GM21381 (cell line): ENCODE measurements at regions not wholly inside any gene's neighbourhood (a gene's known extent, or its start where the extent isn't known, plus 50 kb on each side); places are given as distances from the start of the nearest gene placed in this dataset.

ENCODE experiments used
- ATAC-seq: cut with Tn5 transposase; IDR thresholded peaks from one replicate; pipeline ENCODE4 v1.9.1; 2021; ENCODE audit warnings: mild to moderate bottlenecking, moderate library complexity; ENCODE audit not compliant: unreplicated experiment

GRCh38 chr18:75638223-75638775 is 210.8 kb upstream of the SMIM21 start:
- ATAC-seq: no peak

DNA sequence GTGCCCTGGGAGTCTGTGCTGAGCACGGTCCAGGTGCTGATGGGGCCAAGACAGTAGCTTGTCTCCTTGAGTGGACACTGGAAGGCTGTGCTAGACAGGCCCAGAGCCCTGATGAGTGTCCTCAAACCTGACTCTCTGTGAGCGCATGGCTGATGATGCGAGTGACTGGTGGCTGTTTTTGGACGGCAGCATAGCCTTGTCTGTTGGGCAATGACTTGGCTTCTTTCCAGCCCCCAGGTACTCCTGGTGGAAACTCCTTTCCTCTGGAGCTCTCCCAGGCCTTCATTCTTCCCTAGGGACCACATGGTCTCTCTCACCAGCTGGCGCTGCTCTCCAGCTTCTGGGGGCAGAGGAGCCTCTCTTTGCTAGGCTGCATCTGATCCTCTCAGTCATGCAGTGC is 207.6 kb upstream of the SMIM21 start:
- ATAC-seq: no peak

DNA sequence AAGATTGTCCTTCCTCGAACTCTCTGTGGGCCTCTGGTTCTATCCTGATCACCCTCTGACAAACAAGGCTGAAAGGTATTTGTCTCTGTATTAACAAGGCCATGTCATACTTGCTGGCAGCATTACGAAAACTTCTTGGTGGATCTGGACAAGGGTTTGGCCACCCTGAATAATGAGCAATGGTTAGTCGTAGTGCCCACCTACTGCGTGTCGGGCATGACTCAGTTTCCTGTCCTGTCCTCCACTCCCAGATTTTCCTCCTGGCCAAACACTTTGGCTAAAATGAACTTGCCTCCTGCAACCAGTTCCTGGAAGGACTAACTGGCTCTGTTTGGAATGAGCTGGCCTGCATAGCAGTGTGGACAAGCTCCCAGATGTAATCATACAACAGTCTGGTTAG is 198.5 kb upstream of the SMIM21 start:
- ATAC-seq: no peak

- ATAC-seq: no peak
These were observed 197.4 kb upstream of the SMIM21 start for GRCh38 chr18:75624869-75625268.

GRCh38 chr18:75621818-75622217 is 194.3 kb upstream of the SMIM21 start:
- ATAC-seq: no peak

DNA sequence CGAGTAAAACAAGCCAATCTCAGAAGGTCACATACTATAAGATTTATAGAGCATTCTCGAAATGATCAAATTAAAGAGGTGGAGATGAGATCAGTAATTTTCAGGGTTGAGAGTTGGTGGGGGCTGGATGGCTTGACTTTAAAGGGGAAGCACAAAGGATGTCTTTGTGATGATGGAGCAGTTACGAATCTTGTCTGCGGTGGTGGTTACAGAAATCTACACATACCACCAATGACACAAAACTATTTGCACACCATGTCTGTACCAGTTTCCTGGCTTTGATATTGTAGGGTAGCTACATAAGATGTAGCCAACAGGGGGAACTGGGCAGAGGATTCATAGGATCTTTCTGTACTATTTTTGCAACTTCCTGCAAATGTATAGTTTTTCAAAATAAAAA is 190.6 kb upstream of the SMIM21 start:
- no peak for ATAC-seq

GRCh38 chr18:75612456-75612855 is 185.0 kb upstream of the SMIM21 start:
- ATAC-seq: no peak

- ATAC-seq: no peak
These were observed 180.2 kb upstream of the SMIM21 start for GRCh38 chr18:75607701-75608100.

- no peak for ATAC-seq
These were observed 165.0 kb upstream of the SMIM21 start for GRCh38 chr18:75592527-75592926.

DNA sequence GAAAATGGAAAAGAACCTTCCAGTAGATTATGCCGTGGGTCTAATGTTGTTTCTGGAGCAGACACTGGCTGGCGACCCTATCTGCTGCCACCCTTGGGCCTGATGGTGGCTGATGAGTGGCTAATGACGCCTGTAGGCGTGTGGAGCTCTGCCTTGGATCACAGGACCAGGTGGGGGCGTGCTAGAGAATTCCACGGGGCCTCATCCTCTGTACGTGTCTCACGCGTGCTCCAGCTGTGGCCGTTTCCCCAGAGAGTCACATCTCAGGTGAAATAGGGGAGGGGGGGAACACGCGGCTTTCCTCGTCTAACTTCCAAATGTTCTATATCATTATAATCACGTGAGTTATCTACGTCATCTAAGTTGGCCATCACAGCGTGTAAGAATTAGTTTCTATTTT is 160.9 kb upstream of the SMIM21 start:
- ATAC-seq: no peak

- no peak for ATAC-seq
These were observed 159.6 kb upstream of the SMIM21 start for GRCh38 chr18:75587131-75587530.

- no peak for ATAC-seq
These were observed 158.8 kb upstream of the SMIM21 start for GRCh38 chr18:75586130-75586889.

DNA sequence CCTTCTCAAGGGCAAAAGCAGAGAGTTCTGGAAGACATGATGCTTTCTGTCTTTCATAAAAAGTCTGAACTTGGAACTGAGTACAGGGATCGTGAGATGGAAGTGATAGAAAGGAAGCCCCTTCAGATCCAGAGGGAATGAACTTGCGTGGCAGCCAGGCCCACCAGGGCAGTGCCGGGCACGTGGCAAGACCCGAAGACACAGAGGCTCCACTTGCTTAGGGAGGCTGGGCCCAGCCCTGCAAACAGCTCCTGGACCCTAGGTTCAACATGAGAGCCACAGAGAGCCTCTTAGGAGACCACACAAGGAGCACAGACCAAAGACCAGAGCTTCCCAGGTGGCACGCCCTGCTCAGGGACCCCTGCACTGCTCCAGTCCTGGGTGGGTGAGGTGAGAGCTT is 155.4 kb upstream of the SMIM21 start:
- ATAC-seq: no peak

DNA sequence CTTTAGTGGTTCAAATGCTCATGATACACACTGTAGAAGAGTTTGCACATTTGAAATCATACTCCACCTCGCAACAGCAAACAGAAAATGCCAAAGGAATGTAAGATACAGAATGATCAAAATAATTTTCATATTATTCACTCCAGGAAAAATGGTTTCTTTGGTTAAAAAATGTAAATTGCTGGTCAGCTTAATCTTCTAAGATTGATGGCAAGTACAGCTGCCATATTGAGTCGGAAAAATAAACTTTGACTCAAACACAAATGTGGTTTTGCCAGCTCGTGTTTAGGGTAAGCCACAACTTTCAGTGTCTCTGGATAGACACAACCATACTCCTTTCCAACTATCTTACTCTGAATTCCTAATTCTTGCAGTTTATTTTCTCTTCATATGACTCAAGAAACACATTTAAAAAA is 154.9 kb upstream of the SMIM21 start:
- ATAC-seq: no peak

GRCh38 chr18:75581336-75582131 is 154.0 kb upstream of the SMIM21 start:
- ATAC-seq: no peak

DNA sequence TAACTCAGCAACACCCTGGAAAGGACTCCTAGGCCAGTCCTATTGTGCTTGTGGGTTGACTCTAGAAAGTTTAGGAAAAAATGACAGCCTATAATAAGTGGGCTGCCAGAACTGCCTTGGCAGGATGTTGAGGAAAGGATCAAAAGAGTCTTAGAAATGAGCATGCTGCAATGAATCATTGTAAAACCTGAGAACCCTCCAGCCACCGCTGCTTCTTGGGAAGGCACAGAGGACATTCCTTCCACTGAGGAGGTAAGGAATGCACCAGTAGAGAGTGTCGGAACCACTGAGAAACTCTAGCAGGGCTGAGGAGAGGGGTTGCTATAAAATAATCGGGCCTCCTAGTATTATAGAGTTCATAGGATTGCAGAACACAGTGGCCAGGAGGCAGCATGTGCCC is 146.7 kb upstream of the SMIM21 start:
- no peak for ATAC-seq

DNA sequence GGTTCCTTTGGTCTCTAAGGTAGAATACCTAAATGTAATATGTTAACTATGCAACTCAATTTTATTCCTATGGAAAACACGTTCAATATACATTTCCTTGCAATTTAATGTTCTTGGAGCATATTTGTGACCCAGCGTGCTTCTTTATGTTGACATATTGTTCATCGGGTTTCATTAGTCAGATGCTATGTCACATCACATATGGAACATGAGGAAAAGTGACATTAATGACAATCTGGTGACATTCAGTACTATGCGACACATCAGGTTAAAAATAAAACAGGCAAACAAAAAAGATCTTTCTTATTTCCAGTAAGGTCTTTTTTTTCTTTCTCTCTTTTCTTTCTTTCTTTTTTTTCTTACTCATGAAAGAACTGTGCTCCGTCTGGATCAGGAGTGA is 135.6 kb upstream of the SMIM21 start:
- ATAC-seq: no peak

DNA sequence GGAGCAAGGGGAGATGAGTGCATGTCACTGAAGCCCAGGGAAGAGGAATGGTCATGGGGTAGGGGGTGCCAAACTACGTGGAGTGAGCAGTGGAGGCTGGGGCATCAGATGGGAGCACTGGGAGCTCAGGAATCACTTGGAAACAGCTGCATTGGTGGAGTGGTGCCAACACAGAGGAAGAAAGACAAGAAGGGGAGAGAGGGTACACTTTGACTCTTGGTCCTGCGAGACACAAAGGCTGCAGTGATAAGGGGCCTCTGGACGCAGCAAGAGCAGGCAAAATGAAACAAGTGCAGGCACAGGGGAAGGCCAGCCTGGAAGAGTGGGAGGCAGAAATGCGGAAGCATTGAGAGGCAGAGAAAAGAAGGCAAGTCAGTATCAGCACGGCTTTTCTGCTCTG is 134.7 kb upstream of the SMIM21 start:
- no peak for ATAC-seq

DNA sequence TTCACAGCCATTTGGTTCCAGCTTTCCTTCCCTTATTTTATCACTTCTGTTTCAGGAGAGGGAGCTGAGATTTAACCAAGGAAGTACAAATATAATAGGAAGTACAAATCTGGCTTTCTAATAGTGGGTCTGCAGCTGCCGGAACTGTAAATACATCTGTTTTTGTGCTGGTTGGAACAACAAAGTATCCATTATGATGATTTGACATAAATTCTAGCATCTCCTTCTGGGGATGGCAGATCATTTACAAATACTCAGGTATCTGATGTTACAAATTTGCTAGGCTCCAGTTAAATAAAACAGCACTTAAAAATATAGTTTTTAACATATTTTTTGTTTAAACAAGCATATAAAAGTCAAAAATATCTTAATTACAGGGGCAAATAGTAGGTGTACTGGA is 131.3 kb upstream of the SMIM21 start:
- ATAC-seq: no peak

DNA sequence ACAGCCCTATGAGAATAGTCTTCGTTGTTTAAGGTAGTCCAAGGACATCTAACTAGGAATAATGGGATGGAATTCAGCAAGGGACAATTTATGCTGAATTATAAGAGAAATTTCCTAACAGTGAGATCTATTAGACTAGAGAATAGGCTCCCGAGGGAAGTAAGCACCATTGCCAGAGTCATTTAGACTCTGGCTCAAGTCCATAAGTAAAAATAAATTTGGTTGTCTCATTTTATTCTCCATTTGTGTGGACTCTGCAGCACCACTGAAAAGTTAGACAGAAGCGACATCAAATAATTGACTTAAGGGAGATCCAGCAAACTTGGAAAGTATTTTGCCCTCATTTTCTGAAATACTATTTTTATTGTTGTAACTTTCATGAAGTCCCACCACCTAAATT is 129.3 kb upstream of the SMIM21 start:
- ATAC-seq: no peak

DNA sequence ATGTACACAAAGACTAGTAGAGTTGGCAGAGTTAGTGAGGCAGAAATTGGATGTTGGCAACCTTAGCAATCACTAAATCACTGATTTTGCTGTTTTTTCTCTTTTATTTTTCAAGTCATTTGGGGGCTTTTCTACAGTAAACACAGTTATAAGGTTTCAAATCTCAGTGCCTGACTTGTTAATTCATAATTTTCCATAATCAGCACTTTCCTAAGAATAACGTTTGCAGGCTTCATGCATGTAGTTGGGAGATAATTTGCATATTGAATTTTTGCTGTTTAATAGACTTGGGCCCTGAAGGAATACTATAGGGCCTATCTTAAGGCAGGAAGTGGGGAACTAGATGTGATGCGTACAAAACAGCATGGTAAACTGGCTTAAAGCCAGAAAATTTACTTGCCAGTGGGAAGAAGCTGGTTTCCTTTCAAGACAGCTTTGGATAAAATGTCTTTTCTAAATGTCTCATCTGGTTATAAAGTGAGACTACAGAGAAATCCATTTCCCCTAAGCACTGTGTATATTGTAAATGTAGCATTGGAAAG is 127.2 kb upstream of the SMIM21 start:
- no peak for ATAC-seq

GRCh38 chr18:75554176-75554575 is 126.7 kb upstream of the SMIM21 start:
- ATAC-seq: no peak
